ENCODE measurements at regions not wholly inside any gene's neighbourhood (a gene's known extent, or its start where the extent isn't known, plus 50 kb on each side); places are given as distances from the start of the nearest gene placed in this dataset.

DNA sequence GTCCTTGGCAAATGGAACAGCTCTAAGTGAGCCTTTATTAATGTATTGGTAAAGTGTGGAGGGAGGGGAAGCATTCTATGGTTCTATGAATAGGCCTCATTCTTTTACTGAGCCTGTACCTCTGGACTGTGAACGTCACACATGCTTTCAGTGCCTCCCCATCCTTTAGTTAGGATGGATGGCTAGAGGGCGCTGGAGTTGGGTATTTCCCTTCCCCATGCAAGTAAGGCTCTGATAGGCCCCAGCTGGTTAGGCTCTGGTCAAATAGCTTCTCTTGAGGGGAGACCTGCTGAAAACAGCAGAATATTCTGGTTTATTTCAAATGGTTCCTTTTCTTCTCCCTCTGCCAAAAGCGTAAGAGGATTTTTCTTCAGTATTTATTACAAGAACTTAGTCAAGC, 860.9 kb upstream of the MDGA2 start:
- TF ChIP-seq POLR2A (IDR thresholded peaks at IDR 0.05), result no peak
- TF ChIP-seq, protein P1, sequence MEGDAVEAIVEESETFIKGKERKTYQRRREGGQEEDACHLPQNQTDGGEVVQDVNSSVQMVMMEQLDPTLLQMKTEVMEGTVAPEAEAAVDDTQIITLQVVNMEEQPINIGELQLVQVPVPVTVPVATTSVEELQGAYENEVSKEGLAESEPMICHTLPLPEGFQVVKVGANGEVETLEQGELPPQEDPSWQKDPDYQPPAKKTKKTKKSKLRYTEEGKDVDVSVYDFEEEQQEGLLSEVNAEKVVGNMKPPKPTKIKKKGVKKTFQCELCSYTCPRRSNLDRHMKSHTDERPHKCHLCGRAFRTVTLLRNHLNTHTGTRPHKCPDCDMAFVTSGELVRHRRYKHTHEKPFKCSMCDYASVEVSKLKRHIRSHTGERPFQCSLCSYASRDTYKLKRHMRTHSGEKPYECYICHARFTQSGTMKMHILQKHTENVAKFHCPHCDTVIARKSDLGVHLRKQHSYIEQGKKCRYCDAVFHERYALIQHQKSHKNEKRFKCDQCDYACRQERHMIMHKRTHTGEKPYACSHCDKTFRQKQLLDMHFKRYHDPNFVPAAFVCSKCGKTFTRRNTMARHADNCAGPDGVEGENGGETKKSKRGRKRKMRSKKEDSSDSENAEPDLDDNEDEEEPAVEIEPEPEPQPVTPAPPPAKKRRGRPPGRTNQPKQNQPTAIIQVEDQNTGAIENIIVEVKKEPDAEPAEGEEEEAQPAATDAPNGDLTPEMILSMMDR (IDR thresholded peaks at IDR 0.05), result no peak

Data from upper lobe of left lung (tissue), 4 donors.